ENCODE measurements at regions not wholly inside any gene's neighbourhood (a gene's known extent, or its start where the extent isn't known, plus 50 kb on each side); places are given as distances from the start of the nearest gene placed in this dataset.

- TF ChIP-seq ATF2 (IDR thresholded peaks at IDR 0.05; ENCODE audit: low read length): no peak
- no peak for TF ChIP-seq CBX5 (IDR thresholded peaks at IDR 0.05; ENCODE audit: low read depth, low read length)
Measured at GRCh38 chr17:54785643-54786268, 114.9 kb upstream of the TOM1L1 start (continued).
